Fibroblast of mammary gland (primary cell): ENCODE measurements at regions not wholly inside any gene's neighbourhood (a gene's known extent, or its start where the extent isn't known, plus 50 kb on each side); places are given as distances from the start of the nearest gene placed in this dataset.

Experiments
- DNase-seq: peaks from one replicate; pipeline ENCODE4 v3.0.0-alpha.2; 2010; ENCODE audit warnings: low read depth
- H3K4me3 ChIP-seq: 2 replicates; pipeline ENCODE4 v1.5.1; 2011; ENCODE audit warnings: low read depth, mild to moderate bottlenecking, low read length, moderate library complexity; ENCODE audit not compliant: control insufficient read depth
- CTCF ChIP-seq: conservative IDR thresholded peaks from 2 replicates; pipeline ENCODE4 v1.5.1; 2011; ENCODE audit warnings: low read depth, low read length, inconsistent platforms; ENCODE audit not compliant: control insufficient read depth, insufficient read depth

GRCh38 chr13:22399801-22400420 is 729.0 kb downstream of the FGF9 start:
- no peak for DNase-seq
- no peak overlapping the region for H3K4me3 ChIP-seq
- no peak for TF ChIP-seq CTCF

DNA sequence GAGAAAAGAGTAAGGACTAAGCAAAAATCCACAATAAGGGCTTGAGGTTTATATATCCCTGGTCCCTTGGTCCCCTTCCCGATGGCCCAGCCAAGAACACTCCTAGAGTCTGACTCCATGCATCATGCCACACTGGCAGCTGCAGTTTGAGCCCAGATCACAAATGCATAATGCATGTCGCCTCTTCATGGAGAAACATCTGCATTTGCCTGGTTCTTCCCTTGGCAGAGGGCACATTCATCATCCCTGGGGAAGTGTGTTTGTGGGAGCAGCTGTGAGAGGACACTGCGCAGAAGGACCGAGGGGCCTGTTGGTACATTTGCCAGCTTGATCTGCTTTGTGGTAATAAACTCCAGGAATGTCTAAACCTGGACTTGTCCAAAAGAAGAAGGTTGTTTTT is 731.8 kb downstream of the FGF9 start:
- no peak overlapping the region for H3K4me3 ChIP-seq
- DNase-seq = no peak
- no peak for TF ChIP-seq CTCF

DNA sequence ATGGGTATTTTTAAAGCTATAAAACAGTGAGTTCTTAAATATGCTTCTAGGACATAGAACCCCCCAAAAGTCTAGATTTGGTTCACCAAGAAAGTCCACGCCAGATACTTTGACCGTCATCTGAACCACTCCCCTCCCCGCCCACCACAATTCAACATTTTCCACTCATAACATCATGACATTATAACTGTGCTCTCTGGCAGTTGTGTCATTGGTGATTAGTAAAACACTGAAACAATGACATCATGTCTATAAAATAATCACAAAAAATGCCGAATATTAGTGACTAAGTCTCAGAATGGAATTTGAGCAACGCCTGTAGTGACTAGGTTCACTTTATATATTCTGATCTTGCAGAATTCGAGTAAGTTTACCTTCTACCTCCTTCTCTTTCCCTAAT is 732.3 kb downstream of the FGF9 start:
- no peak for DNase-seq
- no peak for TF ChIP-seq CTCF
- no peak overlapping the region for H3K4me3 ChIP-seq

- TF ChIP-seq CTCF = no peak
- no peak overlapping the region for H3K4me3 ChIP-seq
- no peak for DNase-seq
These were observed 735.0 kb downstream of the FGF9 start for GRCh38 chr13:22405891-22406290.

DNA sequence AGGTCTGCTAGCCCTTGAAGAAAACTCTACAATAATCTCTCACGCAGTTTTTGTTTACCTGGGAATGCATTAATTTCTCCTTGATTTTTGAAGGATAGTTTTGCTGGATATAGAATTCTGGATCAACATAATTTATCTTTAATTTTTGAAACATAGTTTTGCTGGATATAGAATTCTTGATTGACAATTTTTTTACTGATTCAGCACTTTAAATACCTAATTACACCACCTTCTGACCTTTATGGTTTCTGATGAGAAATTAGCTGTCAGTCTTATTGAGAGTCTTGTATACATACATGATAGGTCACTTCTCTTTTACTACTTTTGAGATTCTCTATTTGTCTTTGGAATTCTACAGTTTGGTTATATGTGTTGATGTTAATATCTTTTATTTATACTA is 741.6 kb downstream of the FGF9 start:
- no peak for DNase-seq
- TF ChIP-seq CTCF = no peak

DNA sequence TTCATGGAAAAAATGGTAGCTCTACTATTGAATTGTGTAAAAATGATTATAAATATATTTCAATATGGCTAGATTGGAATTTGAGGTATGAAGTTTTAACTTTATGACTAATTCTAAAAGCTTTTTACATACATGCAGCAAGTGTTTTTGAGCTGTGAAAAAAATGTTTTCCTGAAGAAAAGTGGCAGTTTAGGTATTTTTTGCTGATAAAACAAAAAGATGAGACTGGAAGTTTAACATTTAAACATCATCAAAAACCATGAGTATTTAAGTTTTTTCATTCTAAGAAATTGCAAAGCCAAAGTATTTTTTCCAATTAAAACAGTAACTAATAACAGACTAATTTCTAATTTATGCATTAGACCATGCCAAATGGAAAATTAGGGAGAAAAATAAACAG is 751.1 kb downstream of the FGF9 start:
- no peak for DNase-seq
- no peak overlapping the region for H3K4me3 ChIP-seq
- TF ChIP-seq CTCF = no peak

More for the DNA sequence above, 741.6 kb downstream of the FGF9 start:
- no peak overlapping the region for H3K4me3 ChIP-seq

- TF ChIP-seq CTCF = no peak
- no peak for DNase-seq
- no peak overlapping the region for H3K4me3 ChIP-seq
These were observed 751.8 kb downstream of the FGF9 start for GRCh38 chr13:22422712-22423111.
